ENCODE measurements at regions not wholly inside any gene's neighbourhood (a gene's known extent, or its start where the extent isn't known, plus 50 kb on each side); places are given as distances from the start of the nearest gene placed in this dataset.

GRCh38 chr15:29364426-29365078 lies 94.9 kb upstream of the NSMCE3 start:
- H3K27me3 ChIP-seq = no peaks in the 10 kb centered on the region
- no peak overlapping the region for H3K27ac ChIP-seq
- H3K4me3 ChIP-seq = no peak overlapping the region
- no peaks in the 10 kb centered on the region for H3K4me1 ChIP-seq
- DNase-seq = peak in 1 of 2 experiments; percentile 13
- no peaks in the 10 kb centered on the region for H3K36me3 ChIP-seq
- H3K9me3 ChIP-seq (replicated peaks) = no peaks in the 10 kb centered on the region

- H3K4me3 ChIP-seq = no peak overlapping the region
- H3K27ac ChIP-seq = no peak overlapping the region
- H3K36me3 ChIP-seq = no peaks in the 10 kb centered on the region
- H3K9me3 ChIP-seq (replicated peaks) = no peaks in the 10 kb centered on the region
- no peaks in the 10 kb centered on the region for H3K27me3 ChIP-seq
- DNase-seq = no peak
- H3K4me1 ChIP-seq = 0 out of 2 replicates have a peak, but pooled peaks cover 3% of the 10 kb centered on the region
These were observed 91.9 kb upstream of the NSMCE3 start for GRCh38 chr15:29361560-29361959.

GRCh38 chr15:29360152-29360551 lies 90.5 kb upstream of the NSMCE3 start:
- no peaks in the 10 kb centered on the region for H3K9me3 ChIP-seq (replicated peaks)
- H3K36me3 ChIP-seq = no peaks in the 10 kb centered on the region
- 0 out of 2 replicates have a peak, but pooled peaks cover 4% of the 10 kb centered on the region for H3K4me1 ChIP-seq
- no peaks in the 10 kb centered on the region for H3K27me3 ChIP-seq
- H3K4me3 ChIP-seq = no peak overlapping the region
- no peak overlapping the region for H3K27ac ChIP-seq
- no peak for DNase-seq

GRCh38 chr15:29356786-29357185 lies 87.2 kb upstream of the NSMCE3 start:
- peak in 1 of 2 experiments; percentile 27 for DNase-seq
- Histone ChIP-seq H3K36me3 (no peaks in the 10 kb centered on the region), H3K4me1 (0 out of 2 replicates have a peak, but pooled peaks cover 4% of the 10 kb centered on the region)

GRCh38 chr15:29355477-29355876 lies 85.9 kb upstream of the NSMCE3 start:
- Histone ChIP-seq H3K36me3 (no peaks in the 10 kb centered on the region), H3K4me1 (0 out of 2 replicates have a peak, but pooled peaks cover 4% of the 10 kb centered on the region), H3K27ac (no peak overlapping the region), H3K9me3 (replicated peaks) (no peaks in the 10 kb centered on the region), H3K27me3 (no peaks in the 10 kb centered on the region), H3K4me3 (no peak overlapping the region)
- no peak for DNase-seq

More at GRCh38 chr15:29356786-29357185, 87.2 kb upstream of the NSMCE3 start:
- no peak overlapping the region for H3K4me3 ChIP-seq
- no peaks in the 10 kb centered on the region for H3K9me3 ChIP-seq (replicated peaks)
- H3K27me3 ChIP-seq = no peaks in the 10 kb centered on the region
- no peak overlapping the region; the same call in 1 of the 2 replicates for H3K27ac ChIP-seq

- no peak overlapping the region for H3K4me3 ChIP-seq
- H3K9me3 ChIP-seq (replicated peaks) = no peaks in the 10 kb centered on the region
- DNase-seq = no peak
- H3K36me3 ChIP-seq = no peaks in the 10 kb centered on the region
- H3K4me1 ChIP-seq = 0 out of 2 replicates have a peak, but pooled peaks cover 4% of the 10 kb centered on the region
- no peak overlapping the region for H3K27ac ChIP-seq
- H3K27me3 ChIP-seq = 0 out of 2 replicates have a peak, but pooled peaks cover 4% of the 10 kb centered on the region
These were observed 82.8 kb upstream of the NSMCE3 start for GRCh38 chr15:29352402-29352801.

- Histone ChIP-seq H3K36me3 (no peaks in the 10 kb centered on the region), H3K4me3 (no peak overlapping the region)
- no peak for DNase-seq
These were observed 79.6 kb upstream of the NSMCE3 start for GRCh38 chr15:29349196-29349595.

GRCh38 chr15:29348336-29348914 lies 78.8 kb upstream of the NSMCE3 start:
- Histone ChIP-seq H3K4me1 (no peaks in the 10 kb centered on the region), H3K27ac (no peak overlapping the region), H3K36me3 (no peaks in the 10 kb centered on the region), H3K4me3 (no peak overlapping the region), H3K27me3 (0 out of 2 replicates have a peak, but pooled peaks cover 8% of the 10 kb centered on the region), H3K9me3 (replicated peaks) (no peaks in the 10 kb centered on the region)
- DNase-seq = peak in 1 of 2 experiments; percentile 27

More at GRCh38 chr15:29349196-29349595, 79.6 kb upstream of the NSMCE3 start:
- H3K4me1 ChIP-seq = no peaks in the 10 kb centered on the region
- H3K27ac ChIP-seq = no peak overlapping the region
- H3K27me3 ChIP-seq = 0 out of 2 replicates have a peak, but pooled peaks cover 8% of the 10 kb centered on the region
- H3K9me3 ChIP-seq (replicated peaks) = no peaks in the 10 kb centered on the region

- Histone ChIP-seq H3K36me3 (no peaks in the 10 kb centered on the region), H3K4me1 (no peaks in the 10 kb centered on the region), H3K4me3 (no peak overlapping the region), H3K27me3 (0 out of 2 replicates have a peak, but pooled peaks cover 8% of the 10 kb centered on the region), H3K27ac (no peak overlapping the region), H3K9me3 (replicated peaks) (no peaks in the 10 kb centered on the region)
- DNase-seq = no peak
These were observed 77.4 kb upstream of the NSMCE3 start for GRCh38 chr15:29346998-29347397.

GRCh38 chr15:29345549-29346525 lies 76.2 kb upstream of the NSMCE3 start:
- Histone ChIP-seq H3K9me3 (replicated peaks) (no peaks in the 10 kb centered on the region), H3K4me1 (no peaks in the 10 kb centered on the region), H3K27me3 (0 out of 2 replicates have a peak, but pooled peaks cover 8% of the 10 kb centered on the region), H3K4me3 (no peak overlapping the region), H3K36me3 (no peaks in the 10 kb centered on the region), H3K27ac (no peak overlapping the region)
- no peak for DNase-seq

- H3K36me3 ChIP-seq = no peaks in the 10 kb centered on the region
- H3K4me1 ChIP-seq = no peaks in the 10 kb centered on the region
- H3K27ac ChIP-seq = no peak overlapping the region
- no peak for DNase-seq
- H3K27me3 ChIP-seq = 0 out of 2 replicates have a peak, but pooled peaks cover 8% of the 10 kb centered on the region
- no peak overlapping the region for H3K4me3 ChIP-seq
- no peaks in the 10 kb centered on the region for H3K9me3 ChIP-seq (replicated peaks)
These were observed 74.9 kb upstream of the NSMCE3 start for GRCh38 chr15:29344474-29344873.

GRCh38 chr15:29343229-29343628 lies 73.6 kb upstream of the NSMCE3 start:
- Histone ChIP-seq H3K4me3 (no peak overlapping the region), H3K27ac (no peak overlapping the region), H3K27me3 (0 out of 2 replicates have a peak, but pooled peaks cover 5% of the 10 kb centered on the region), H3K9me3 (replicated peaks) (no peaks in the 10 kb centered on the region), H3K4me1 (no peaks in the 10 kb centered on the region), H3K36me3 (no peaks in the 10 kb centered on the region)
- no peak for DNase-seq

- no peaks in the 10 kb centered on the region for H3K36me3 ChIP-seq
- no peaks in the 10 kb centered on the region for H3K9me3 ChIP-seq (replicated peaks)
- H3K27me3 ChIP-seq = 0 out of 2 replicates have a peak, but pooled peaks cover 2% of the 10 kb centered on the region
- H3K27ac ChIP-seq = no peak overlapping the region
- no peak for DNase-seq
- no peaks in the 10 kb centered on the region for H3K4me1 ChIP-seq
- no peak overlapping the region for H3K4me3 ChIP-seq
These were observed 72.6 kb upstream of the NSMCE3 start for GRCh38 chr15:29342201-29342600.

- Histone ChIP-seq H3K27me3 (no peaks in the 10 kb centered on the region), H3K4me1 (no peaks in the 10 kb centered on the region), H3K36me3 (no peaks in the 10 kb centered on the region), H3K27ac (no peak overlapping the region), H3K9me3 (replicated peaks) (no peaks in the 10 kb centered on the region), H3K4me3 (no peak overlapping the region)
- DNase-seq = no peak
These were observed 67.7 kb upstream of the NSMCE3 start for GRCh38 chr15:29337156-29337959.

All from SJCRH30 (cell line).